Central memory CD8-positive, alpha-beta T cell (primary cell): ENCODE measurements at regions not wholly inside any gene's neighbourhood (a gene's known extent, or its start where the extent isn't known, plus 50 kb on each side); places are given as distances from the start of the nearest gene placed in this dataset.
"Not testable (repeated sequence)": the region's sequence is repeated elsewhere in the genome, so short reads cannot be mapped to it uniquely, and the experiment has no call there.

Experiments used
- ATAC-seq: fragments of 150-1000 bp; cut with Tn5 transposase; replicated peaks from 2 replicates; pipeline ENCODE4 v1.10.0; 2022; ENCODE audit warnings: mild to moderate bottlenecking, moderate FRiP score, moderate number of reproducible peaks; ENCODE audit not compliant: poor library complexity, severe bottlenecking; ENCODE audit errors: extremely low read depth
- DNase-seq, 2 donors: peaks; one replicate each; pipeline ENCODE4 v3.0.0; 2021; ENCODE audit warnings: low spot score in 2 of 2
- H3K27ac Mint-ChIP-seq: one replicate; pipeline ENCODE4 v1.8.0; 2022; ENCODE audit warnings: low read depth, mild to moderate bottlenecking, moderate library complexity, mixed read lengths
- H3K27me3 Mint-ChIP-seq: one replicate; pipeline ENCODE4 v1.8.0; 2022; ENCODE audit warnings: mixed read lengths
- H3K36me3 Mint-ChIP-seq: one replicate; pipeline ENCODE4 v1.8.0; 2022; ENCODE audit warnings: mild to moderate bottlenecking, moderate library complexity, mixed read lengths; ENCODE audit not compliant: insufficient read depth
- H3K4me1 Mint-ChIP-seq: one replicate; pipeline ENCODE4 v1.8.0; 2022; ENCODE audit warnings: mixed read lengths
- H3K4me3 Mint-ChIP-seq: one replicate; pipeline ENCODE4 v1.8.0; 2022; ENCODE audit warnings: mild to moderate bottlenecking, moderate library complexity, mixed read lengths
- H3K9me3 Mint-ChIP-seq: one replicate; pipeline ENCODE4 v1.8.0; 2022; ENCODE audit warnings: mixed read lengths

- Mint-ChIP-seq H3K36me3 (no peaks in the 10 kb centered on the region), H3K4me1 (no peaks in the 10 kb centered on the region), H3K27me3 (no peaks in the 10 kb centered on the region), H3K9me3 (peaks cover 16% of the 10 kb centered on the region), H3K4me3 (no peak overlapping the region), H3K27ac (no peak overlapping the region)
- DNase-seq, result no peak
- ATAC-seq, result no peak
Observed at GRCh38 chr13:65727070-65727469, 1503.1 kb downstream of the PCDH9 start.

GRCh38 chr13:65725006-65725405 is 1505.1 kb downstream of the PCDH9 start:
- ATAC-seq (no peak), DNase-seq (no peak)
- no peak overlapping the region for H3K4me3 Mint-ChIP-seq
- no peaks in the 10 kb centered on the region for H3K4me1 Mint-ChIP-seq
- no peaks in the 10 kb centered on the region for H3K27me3 Mint-ChIP-seq
- H3K36me3 Mint-ChIP-seq, result no peaks in the 10 kb centered on the region
- H3K9me3 Mint-ChIP-seq, result peaks cover 6% of the 10 kb centered on the region
- H3K27ac Mint-ChIP-seq, result no peak overlapping the region

GRCh38 chr13:65724226-65724625 is 1505.9 kb downstream of the PCDH9 start:
- Mint-ChIP-seq H3K9me3 (peaks cover 6% of the 10 kb centered on the region), H3K4me1 (no peaks in the 10 kb centered on the region), H3K36me3 (no peaks in the 10 kb centered on the region), H3K27ac (no peak overlapping the region), H3K27me3 (no peaks in the 10 kb centered on the region), H3K4me3 (no peak overlapping the region)
- ATAC-seq (no peak), DNase-seq (no peak)

GRCh38 chr13:65722506-65722905 is 1507.6 kb downstream of the PCDH9 start:
- Mint-ChIP-seq H3K9me3 (peaks cover 12% of the 10 kb centered on the region), H3K4me1 (no peaks in the 10 kb centered on the region), H3K36me3 (no peaks in the 10 kb centered on the region), H3K4me3 (no peak overlapping the region), H3K27ac (no peak overlapping the region), H3K27me3 (no peaks in the 10 kb centered on the region)
- ATAC-seq (no peak), DNase-seq (no peak)

GRCh38 chr13:65719831-65720230 is 1510.3 kb downstream of the PCDH9 start:
- H3K27me3 Mint-ChIP-seq, result no peaks in the 10 kb centered on the region
- no peaks in the 10 kb centered on the region for H3K4me1 Mint-ChIP-seq
- H3K27ac Mint-ChIP-seq, result no peak overlapping the region
- ATAC-seq (no peak), DNase-seq (no peak)
- no peaks in the 10 kb centered on the region for H3K36me3 Mint-ChIP-seq
- H3K9me3 Mint-ChIP-seq, result peaks cover 16% of the 10 kb centered on the region
- H3K4me3 Mint-ChIP-seq, result no peak overlapping the region

GRCh38 chr13:65710514-65710913 is 1519.6 kb downstream of the PCDH9 start:
- Mint-ChIP-seq H3K27me3 (no peaks in the 10 kb centered on the region), H3K4me1 (no peaks in the 10 kb centered on the region), H3K4me3 (no peak overlapping the region), H3K9me3 (no peaks in the 10 kb centered on the region), H3K27ac (no peak overlapping the region), H3K36me3 (no peaks in the 10 kb centered on the region)
- no peak for ATAC-seq
- DNase-seq, result no peak

- Mint-ChIP-seq H3K4me1 (no peaks in the 10 kb centered on the region), H3K27ac (no peak overlapping the region), H3K27me3 (no peaks in the 10 kb centered on the region), H3K9me3 (peaks cover 11% of the 10 kb centered on the region), H3K4me3 (no peak overlapping the region), H3K36me3 (no peaks in the 10 kb centered on the region)
- DNase-seq (no peak), ATAC-seq (no peak)
Observed at GRCh38 chr13:65697843-65698242, 1532.3 kb downstream of the PCDH9 start.

- Mint-ChIP-seq H3K36me3 (peaks cover under 1% of the 10 kb centered on the region), H3K27me3 (no peaks in the 10 kb centered on the region), H3K4me3 (no peak overlapping the region), H3K4me1 (no peaks in the 10 kb centered on the region), H3K9me3 (peaks cover 19% of the 10 kb centered on the region), H3K27ac (no peak overlapping the region)
- ATAC-seq (no peak), DNase-seq (no peak)
Observed at GRCh38 chr13:65679240-65679639, 1550.9 kb downstream of the PCDH9 start.

- Mint-ChIP-seq H3K4me1 (no peaks in the 10 kb centered on the region), H3K27me3 (no peaks in the 10 kb centered on the region), H3K27ac (no peak overlapping the region), H3K4me3 (no peak overlapping the region), H3K36me3 (peaks cover 3% of the 10 kb centered on the region), H3K9me3 (peaks cover 25% of the 10 kb centered on the region)
- ATAC-seq, result no peak
- DNase-seq, result no peak
Observed at GRCh38 chr13:65677906-65678305, 1552.2 kb downstream of the PCDH9 start.

- H3K27ac Mint-ChIP-seq, H3K36me3 Mint-ChIP-seq, H3K27me3 Mint-ChIP-seq, H3K4me1 Mint-ChIP-seq, ATAC-seq, H3K4me3 Mint-ChIP-seq, DNase-seq: not testable (repeated sequence)
- peaks cover 40% of the 10 kb centered on the region for H3K9me3 Mint-ChIP-seq
Observed at GRCh38 chr13:65675383-65675782, 1554.8 kb downstream of the PCDH9 start.

GRCh38 chr13:65670014-65670625 is 1560.0 kb downstream of the PCDH9 start:
- DNase-seq (no peak), ATAC-seq (no peak)
- Mint-ChIP-seq H3K9me3 (peaks cover 43% of the 10 kb centered on the region), H3K27me3 (no peaks in the 10 kb centered on the region), H3K36me3 (peaks cover 5% of the 10 kb centered on the region), H3K27ac (no peak overlapping the region), H3K4me3 (no peak overlapping the region), H3K4me1 (no peaks in the 10 kb centered on the region)

- DNase-seq (no peak), ATAC-seq (no peak)
- H3K27me3 Mint-ChIP-seq, result no peaks in the 10 kb centered on the region
- H3K4me3 Mint-ChIP-seq, result no peak overlapping the region
- peaks cover 25% of the 10 kb centered on the region for H3K9me3 Mint-ChIP-seq
- no peak overlapping the region for H3K27ac Mint-ChIP-seq
- H3K4me1 Mint-ChIP-seq, result no peaks in the 10 kb centered on the region
- no peaks in the 10 kb centered on the region for H3K36me3 Mint-ChIP-seq
Observed at GRCh38 chr13:65660731-65661130, 1569.4 kb downstream of the PCDH9 start.

GRCh38 chr13:65656740-65657329 is 1573.3 kb downstream of the PCDH9 start:
- Mint-ChIP-seq H3K27ac (no peak overlapping the region), H3K9me3 (peaks cover 21% of the 10 kb centered on the region)
- DNase-seq, result no peak

More at GRCh38 chr13:65656740-65657329, 1573.3 kb downstream of the PCDH9 start:
- no peaks in the 10 kb centered on the region for H3K4me1 Mint-ChIP-seq
- ATAC-seq, result no peak
- H3K36me3 Mint-ChIP-seq, result no peaks in the 10 kb centered on the region
- H3K4me3 Mint-ChIP-seq, result no peak overlapping the region
- H3K27me3 Mint-ChIP-seq, result no peaks in the 10 kb centered on the region
